GM23338 (cell line): ENCODE measurements at regions not wholly inside any gene's neighbourhood (a gene's known extent, or its start where the extent isn't known, plus 50 kb on each side); places are given as distances from the start of the nearest gene placed in this dataset.

Experiments used
- ATAC-seq: fragments of 200-7000 bp; cut with Tn5 transposase; 3 replicates; pipeline ENCODE4 v1.9.1; 2020
- DNase-seq: peaks from one replicate; pipeline ENCODE4 v3.0.0-alpha.2; 2015; ENCODE audit warnings: low spot score
- H2AFZ ChIP-seq: fragments of 200-600 bp; sonication (generic); 2 replicates; pipeline ENCODE4 v1.8.0; 2016; ENCODE audit warnings: antibody characterized with exemption, mild to moderate bottlenecking, moderate library complexity
- H3F3A ChIP-seq: fragments of 200-600 bp; sonication (generic); replicated peaks from 2 replicates; pipeline ENCODE4 v1.8.0; 2017; ENCODE audit warnings: antibody characterized with exemption, mixed run types, low read depth
- H3K27ac ChIP-seq: fragments of 200-600 bp; sonication (generic); 2 replicates; pipeline ENCODE4 v1.6.1; 2016; ENCODE audit warnings: low read depth
- H3K27me3 ChIP-seq: fragments of 200-600 bp; sonication (generic); 2 replicates; pipeline ENCODE4 v1.8.0; 2016; ENCODE audit warnings: mild to moderate bottlenecking, mixed run types, moderate library complexity; ENCODE audit not compliant: insufficient read depth
- H3K36me3 ChIP-seq: fragments of 200-600 bp; sonication (generic); 2 replicates; pipeline ENCODE4 v1.8.0; 2016; ENCODE audit warnings: mild to moderate bottlenecking; ENCODE audit not compliant: insufficient read depth
- H3K4me1 ChIP-seq: fragments of 200-600 bp; sonication (generic); 2 replicates; pipeline ENCODE4 v1.8.0; 2016; ENCODE audit warnings: mild to moderate bottlenecking, moderate library complexity; ENCODE audit not compliant: insufficient read depth
- H3K4me2 ChIP-seq: fragments of 200-600 bp; sonication (generic); 2 replicates; pipeline ENCODE4 v1.7.1; 2017; ENCODE audit warnings: mixed run types
- H3K4me3 ChIP-seq: fragments of 200-600 bp; sonication (generic); 2 replicates; pipeline ENCODE4 v1.6.1; 2016; ENCODE audit warnings: mixed run types
- H3K79me2 ChIP-seq: fragments of 200-600 bp; sonication (generic); replicated peaks from 2 replicates; pipeline ENCODE4 v1.8.0; 2017; ENCODE audit warnings: mild to moderate bottlenecking; ENCODE audit not compliant: insufficient read depth
- H3K9me2 ChIP-seq: fragments of 200-600 bp; sonication (generic); 2 replicates; pipeline ENCODE4 v1.8.0; 2017; ENCODE audit not compliant: insufficient read depth
- H4K20me1 ChIP-seq: fragments of 200-600 bp; sonication (generic); replicated peaks from 2 replicates; pipeline ENCODE4 v1.8.0; 2017; ENCODE audit warnings: mild to moderate bottlenecking; ENCODE audit not compliant: insufficient read depth
- H3K27ac Mint-ChIP-seq: 2 replicates; pipeline ENCODE4 v1.8.0; 2020; ENCODE audit warnings: inconsistent platforms, mild to moderate bottlenecking, moderate library complexity, mixed read lengths
- H3K27me3 Mint-ChIP-seq: 3 replicates; pipeline ENCODE4 v1.8.0; 2022; ENCODE audit warnings: low read depth, mild to moderate bottlenecking, moderate library complexity, mixed read lengths, inconsistent platforms; ENCODE audit not compliant: insufficient read depth, poor library complexity
- H3K36me3 Mint-ChIP-seq: 3 replicates; pipeline ENCODE4 v1.8.0; 2021; ENCODE audit warnings: low read depth, mild to moderate bottlenecking, inconsistent platforms, moderate library complexity, mixed read lengths
- H3K4me1 Mint-ChIP-seq: 3 replicates; pipeline ENCODE4 v1.8.0; 2020; ENCODE audit warnings: mild to moderate bottlenecking, inconsistent platforms, mixed read lengths
- H3K4me3 Mint-ChIP-seq: 3 replicates; pipeline ENCODE4 v1.8.0; 2021; ENCODE audit warnings: moderate library complexity, mild to moderate bottlenecking, inconsistent platforms, mixed read lengths
- H3K9me3 Mint-ChIP-seq: 3 replicates; pipeline ENCODE4 v1.8.0; 2020; ENCODE audit warnings: moderate library complexity, mild to moderate bottlenecking, inconsistent platforms, mixed read lengths
- CREB1 ChIP-seq: fragments of 250-450 bp; sonication (Bioruptor Pico); IDR thresholded peaks from 2 replicates; pipeline ENCODE4 v1.5.0; 2020; ENCODE audit warnings: low read depth, mild to moderate bottlenecking, moderate library complexity
- EZH2 ChIP-seq: fragments of 200-600 bp; sonication (generic); IDR thresholded peaks from one replicate; pipeline ENCODE4 v1.8.0; 2017; ENCODE audit warnings: antibody characterized with exemption, mild to moderate bottlenecking, low read depth; ENCODE audit not compliant: unreplicated experiment
- REST ChIP-seq: IDR thresholded peaks from one replicate; pipeline ENCODE4 v1.6.1; 2018; ENCODE audit warnings: antibody characterized with exemption; ENCODE audit not compliant: unreplicated experiment
- STAT1 ChIP-seq: IDR thresholded peaks from one replicate; pipeline ENCODE4 v1.6.1; 2016; ENCODE audit warnings: antibody characterized with exemption; ENCODE audit not compliant: unreplicated experiment
- ZNF114 ChIP-seq: fragments of 250-450 bp; sonication (Bioruptor Pico); IDR thresholded peaks from 2 replicates; pipeline ENCODE4 v1.5.0; 2020; ENCODE audit warnings: mild to moderate bottlenecking, moderate library complexity
- ZNF331 ChIP-seq: fragments of 250-450 bp; sonication (Bioruptor Pico); IDR thresholded peaks from 2 replicates; pipeline ENCODE4 v1.5.0; 2020; ENCODE audit warnings: low read depth, mild to moderate bottlenecking, moderate library complexity

- TF ChIP-seq REST (no peak), ZNF114 (CRISPR knock-in tag) (no peak), EZH2 (no peak)
These were observed 64.8 kb upstream of the TMEM260 start (continued) for GRCh38 chr14:56514663-56515371.

DNA sequence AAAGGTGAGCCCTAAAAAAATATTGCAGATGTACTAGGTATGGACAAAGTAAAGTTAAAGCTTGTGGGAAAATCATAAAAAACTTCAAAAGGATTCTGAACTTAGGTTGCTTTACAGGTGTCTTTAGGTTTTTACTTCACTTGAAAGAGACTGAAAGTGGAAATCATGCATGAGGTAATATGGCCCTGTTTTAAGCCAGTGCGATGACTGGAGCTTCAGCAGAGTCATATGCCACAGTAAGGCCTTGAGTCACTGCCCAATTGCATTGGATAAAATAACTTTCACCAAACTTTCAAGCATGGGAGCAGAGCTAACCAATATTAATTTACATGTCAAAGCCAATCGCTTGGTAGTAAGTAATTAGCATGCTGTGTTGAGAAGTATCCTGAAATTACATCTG, 63.9 kb upstream of the TMEM260 start:
- no peaks in the 10 kb centered on the region for H4K20me1 ChIP-seq
- no peak overlapping the region for H3K4me2 ChIP-seq
- TF ChIP-seq ZNF114 (CRISPR knock-in tag) (no peak), ZNF331 (CRISPR knock-in tag) (no peak), EZH2 (no peak), CREB1 (CRISPR knock-in tag) (no peak), STAT1 (no peak)
- peaks cover 6% of the 10 kb centered on the region; the same call in 1 of the 2 replicates for H3K4me1 ChIP-seq
- DNase-seq, result no peak
- no peak overlapping the region for H3K27ac ChIP-seq
- no peaks in the 10 kb centered on the region for H3K36me3 ChIP-seq
- H2AFZ ChIP-seq, result no peak overlapping the region
- H3K79me2 ChIP-seq, result no peaks in the 10 kb centered on the region
- Mint-ChIP-seq H3K4me1 (peaks cover 8% of the 10 kb centered on the region), H3K4me3 (no peak overlapping the region), H3K36me3 (no peaks in the 10 kb centered on the region), H3K27me3 (no peaks in the 10 kb centered on the region), H3K27ac (no peak overlapping the region), H3K9me3 (no peaks in the 10 kb centered on the region)
- no peaks in the 10 kb centered on the region for H3F3A ChIP-seq
- ATAC-seq, result no peak
- H3K27me3 ChIP-seq, result no peaks in the 10 kb centered on the region
- H3K4me3 ChIP-seq, result no peak overlapping the region
- H3K9me2 ChIP-seq, result peaks cover 12% of the 10 kb centered on the region; the same call in 1 of the 2 replicates

DNA sequence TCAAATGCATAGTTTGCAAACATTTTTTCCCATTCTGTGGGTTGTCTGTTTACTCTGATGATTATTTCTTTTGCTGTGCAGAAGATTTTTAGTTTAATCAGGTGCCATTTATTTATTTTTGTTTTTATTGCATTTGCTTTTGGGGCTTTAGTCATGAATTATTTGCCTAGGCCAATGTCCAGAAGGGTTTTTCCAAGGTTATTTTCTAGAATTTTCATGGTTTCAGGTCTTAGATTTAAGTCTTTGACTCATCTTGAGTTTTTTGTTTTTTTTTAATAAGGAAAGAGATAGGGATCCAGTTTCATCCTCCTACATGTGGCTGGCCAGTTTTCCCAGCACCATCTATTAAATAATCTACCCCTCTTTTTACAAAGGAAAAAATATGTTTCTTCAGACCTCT, 57.2 kb upstream of the TMEM260 start:
- DNase-seq (no peak), ATAC-seq (no peak)
- Mint-ChIP-seq H3K27me3 (no peaks in the 10 kb centered on the region), H3K4me3 (no peak overlapping the region), H3K9me3 (no peaks in the 10 kb centered on the region), H3K4me1 (peaks cover 19% of the 10 kb centered on the region), H3K36me3 (no peaks in the 10 kb centered on the region), H3K27ac (no peak overlapping the region)
- Histone ChIP-seq H3K36me3 (no peaks in the 10 kb centered on the region), H3K4me1 (peaks cover 21% of the 10 kb centered on the region), H3K27me3 (no peaks in the 10 kb centered on the region), H3K4me2 (no peak overlapping the region), H2AFZ (no peak overlapping the region), H3K27ac (no peak overlapping the region), H3F3A (no peaks in the 10 kb centered on the region), H3K9me2 (peaks cover 3% of the 10 kb centered on the region), H3K4me3 (no peak overlapping the region), H4K20me1 (no peaks in the 10 kb centered on the region), H3K79me2 (no peaks in the 10 kb centered on the region)
- no peak for TF ChIP-seq REST
